HG03439 (cell line): ENCODE measurements at regions not wholly inside any gene's neighbourhood (a gene's known extent, or its start where the extent isn't known, plus 50 kb on each side); places are given as distances from the start of the nearest gene placed in this dataset.
"Not testable (repeated sequence)": the region's sequence is repeated elsewhere in the genome, so short reads cannot be mapped to it uniquely, and the experiment has no call there.

Source experiments
- ATAC-seq: cut with Tn5 transposase; IDR thresholded peaks from one replicate; pipeline ENCODE4 v1.9.1; 2021; ENCODE audit warnings: mild to moderate bottlenecking, moderate library complexity; ENCODE audit not compliant: unreplicated experiment

DNA sequence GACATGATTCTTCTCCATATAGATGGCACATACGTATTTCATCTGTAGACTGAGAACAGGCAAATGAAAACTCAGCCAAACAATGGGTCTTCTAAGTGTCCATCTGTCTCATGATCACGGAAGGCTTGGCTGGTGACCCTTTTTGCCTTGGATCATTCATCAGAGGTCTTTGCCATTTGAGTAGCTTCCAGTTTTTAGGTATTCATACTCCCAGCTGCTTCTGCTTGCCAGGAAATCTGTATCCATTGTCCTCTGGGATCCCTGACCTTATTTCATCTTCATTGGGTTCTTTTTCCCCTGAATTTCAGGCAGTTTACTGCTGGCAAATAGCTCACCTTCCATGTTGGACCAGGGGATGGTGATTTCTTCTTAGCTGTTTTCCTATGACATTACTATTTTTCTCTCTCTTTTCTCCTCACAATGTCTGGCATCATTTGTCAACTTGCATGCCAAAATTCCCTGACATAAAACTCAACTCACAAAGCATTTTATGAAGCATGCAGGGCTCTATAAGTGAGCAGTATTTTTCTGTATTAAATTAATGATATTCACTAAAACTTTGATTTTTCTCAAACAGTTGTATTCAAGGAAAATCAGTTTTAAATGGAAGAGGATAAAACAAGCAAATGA is 241.2 kb downstream of the DNAJB9 start:
- ATAC-seq, result no peak

DNA sequence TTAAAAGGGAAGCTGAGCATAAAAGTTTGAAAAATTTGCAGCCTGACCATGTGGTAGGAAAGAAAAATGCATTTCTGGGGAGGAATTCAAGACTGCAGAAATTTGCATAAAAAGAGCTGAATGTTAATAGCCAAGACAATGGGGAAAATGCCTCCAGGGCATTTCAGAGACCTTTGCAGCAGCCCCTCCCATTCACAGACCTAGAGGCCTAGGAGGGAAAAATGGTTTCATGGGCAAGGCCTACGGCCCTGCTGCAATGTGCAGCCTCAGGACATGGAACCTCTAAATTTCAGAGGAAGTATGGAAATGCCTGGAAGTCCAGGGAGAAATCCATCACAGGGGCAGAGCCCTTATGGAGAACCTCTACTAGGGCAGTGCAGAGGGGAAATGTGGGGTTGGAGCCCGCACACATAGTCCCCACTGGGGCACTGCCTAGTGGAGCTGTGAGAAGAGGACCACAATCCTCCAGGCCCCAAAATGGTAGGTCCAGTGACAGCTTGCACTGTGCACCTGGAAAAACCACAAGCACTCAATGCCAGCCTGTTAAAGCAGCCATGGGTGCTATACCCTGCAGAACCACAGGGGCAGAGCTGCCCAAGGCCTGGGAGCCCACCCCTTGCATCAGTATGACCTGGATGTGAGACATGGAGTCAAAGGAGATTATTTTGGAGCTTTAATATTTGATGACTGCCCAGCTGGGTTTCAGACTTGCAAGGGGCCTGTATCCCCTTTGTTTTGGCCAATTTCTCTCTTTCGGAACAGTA is 243.8 kb downstream of the DNAJB9 start:
- no peak for ATAC-seq

DNA sequence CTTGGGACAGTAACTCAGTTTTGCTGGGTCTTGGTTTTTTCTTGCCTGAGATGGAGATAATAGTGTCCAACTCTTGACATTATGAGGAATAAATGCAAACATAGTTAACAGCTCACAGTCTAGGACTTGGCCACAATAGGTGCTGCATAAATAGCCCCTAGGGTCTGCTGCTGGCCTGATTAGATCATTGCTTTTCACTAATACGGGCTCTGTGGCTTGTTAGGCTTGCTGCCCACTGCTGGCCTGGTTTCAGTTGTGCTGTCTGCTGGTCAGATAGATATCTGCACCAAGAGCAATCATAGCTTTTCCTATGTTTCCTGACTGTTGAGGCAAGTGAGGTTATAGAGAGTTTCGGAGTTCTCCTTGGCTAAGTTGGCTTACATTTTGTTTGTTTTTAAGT is 246.1 kb downstream of the DNAJB9 start:
- ATAC-seq, result no peak

DNA sequence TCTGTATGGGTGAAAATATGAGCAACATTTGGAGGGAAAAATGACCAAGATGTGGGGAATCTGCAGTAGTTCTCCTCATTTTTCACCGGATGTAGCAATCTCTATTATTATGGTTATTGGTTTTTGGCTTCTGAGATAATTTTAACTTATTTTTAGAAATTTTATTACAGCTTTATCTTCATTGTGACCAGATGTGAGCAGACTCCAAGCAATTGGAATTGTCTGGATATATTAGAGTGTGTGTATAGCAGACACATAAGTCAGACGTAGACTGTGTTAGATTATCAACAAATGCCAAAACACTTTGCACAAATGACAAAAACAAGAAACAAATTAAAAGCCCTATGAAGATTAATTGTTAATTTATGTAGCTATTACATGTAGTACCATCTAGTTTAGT is 249.1 kb downstream of the DNAJB9 start:
- ATAC-seq, result no peak

DNA sequence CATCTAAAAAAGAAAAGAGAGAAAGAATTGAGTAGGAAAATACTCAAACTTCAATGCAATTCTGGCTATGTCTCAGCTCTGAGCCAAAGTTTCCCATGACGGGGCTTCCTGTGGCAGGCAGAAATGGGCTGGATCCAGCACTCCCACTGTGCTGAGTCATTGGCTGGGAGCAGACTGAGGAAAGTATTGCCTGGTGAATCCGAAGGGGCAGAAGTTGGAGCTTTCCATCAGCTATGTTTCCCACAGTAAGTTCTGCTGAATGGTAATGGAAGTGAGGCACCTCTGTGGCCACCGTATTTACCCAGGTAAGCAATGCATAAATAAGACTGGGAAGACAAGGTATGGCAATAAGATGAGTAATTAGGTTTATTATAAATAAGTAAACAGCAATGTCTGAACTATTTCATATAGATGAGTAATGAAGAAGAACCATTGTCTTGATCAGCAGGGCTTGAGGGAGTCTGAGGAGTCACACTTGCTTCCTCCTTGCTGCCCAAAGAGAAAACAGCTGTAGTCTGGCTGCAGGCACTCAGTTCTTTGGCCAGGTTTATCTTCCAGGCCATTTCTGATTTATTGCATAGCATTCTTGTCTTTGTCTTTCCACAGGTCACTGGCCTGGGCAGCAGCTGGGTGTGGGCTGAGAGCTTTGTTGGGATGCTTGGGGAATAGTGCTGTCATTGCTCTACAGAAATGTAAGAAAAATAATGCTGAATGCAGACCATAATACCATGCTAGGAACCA is 255.3 kb downstream of the DNAJB9 start:
- ATAC-seq, result no peak

DNA sequence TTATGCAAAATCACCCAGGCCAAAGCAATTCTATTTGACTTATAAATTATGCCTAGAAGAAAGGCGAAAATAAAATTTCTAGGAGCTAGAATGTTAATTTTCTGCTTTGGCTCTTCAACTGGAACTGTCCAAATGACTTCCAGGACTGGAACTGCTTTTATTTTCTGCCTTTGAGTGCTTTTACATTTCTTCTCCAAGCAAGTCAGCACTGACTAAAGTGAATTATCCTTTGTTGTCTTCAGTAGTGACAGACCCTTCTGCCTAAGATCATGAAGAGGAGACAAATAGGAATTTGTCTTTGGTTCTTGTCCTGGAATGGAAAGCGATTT is 255.9 kb downstream of the DNAJB9 start:
- ATAC-seq, result no peak

DNA sequence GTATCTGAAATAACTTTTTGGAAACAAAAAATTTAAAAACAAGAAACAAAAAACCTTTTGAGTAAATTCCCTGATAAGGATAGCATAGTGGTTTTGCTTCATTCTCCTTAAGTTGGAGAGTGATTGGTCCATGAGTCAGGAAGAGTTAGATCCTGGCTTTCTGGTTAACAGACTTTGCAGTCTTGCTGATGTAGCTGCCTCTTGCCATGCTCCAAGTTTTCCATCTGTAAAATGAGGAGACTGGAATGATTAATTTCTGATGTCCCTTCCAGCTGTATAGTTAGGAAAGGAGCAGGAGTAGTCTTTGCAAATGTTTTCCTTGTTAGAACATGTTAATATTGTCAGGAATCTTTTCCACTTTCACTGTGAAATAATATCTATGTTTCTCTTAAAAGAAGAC is 266.6 kb downstream of the DNAJB9 start:
- no peak for ATAC-seq

DNA sequence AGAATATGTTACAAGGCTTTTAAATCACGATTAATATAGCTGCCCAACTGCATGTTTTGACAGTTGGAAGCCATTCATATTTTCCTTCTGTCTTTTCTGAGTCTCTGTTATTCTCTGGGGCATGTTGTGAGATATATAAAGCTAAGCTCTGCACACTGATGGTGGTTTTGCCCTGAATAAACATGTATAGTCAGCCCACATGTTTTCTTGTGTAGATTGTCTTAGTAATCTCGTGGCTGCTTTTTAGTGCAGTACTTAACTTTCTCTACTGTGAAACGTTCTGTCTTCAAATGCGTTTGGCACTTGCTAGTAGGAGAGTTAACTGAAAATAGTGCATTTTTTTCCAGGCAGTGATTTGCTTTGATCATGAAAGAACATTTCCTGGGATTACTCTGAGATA is 268.5 kb downstream of the DNAJB9 start:
- ATAC-seq, result no peak

DNA sequence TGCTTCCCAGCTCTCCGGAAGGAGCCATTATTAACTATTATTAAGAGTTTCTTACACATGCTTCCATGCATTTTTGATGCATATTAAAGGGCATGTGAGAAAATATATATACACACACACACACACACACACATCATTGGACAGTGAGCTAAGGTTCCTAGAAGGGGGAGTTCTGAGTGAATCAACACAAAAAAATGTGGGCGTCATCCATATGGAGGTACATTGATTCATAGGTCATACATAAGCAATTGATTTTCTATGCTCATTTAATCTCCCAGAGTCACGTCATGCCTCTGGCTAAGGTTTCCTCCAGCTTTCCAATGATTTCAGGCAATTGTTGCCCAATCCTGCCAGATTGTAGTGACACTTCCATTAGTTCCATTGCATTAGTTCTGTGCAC is 269.4 kb downstream of the DNAJB9 start:
- no peak for ATAC-seq

DNA sequence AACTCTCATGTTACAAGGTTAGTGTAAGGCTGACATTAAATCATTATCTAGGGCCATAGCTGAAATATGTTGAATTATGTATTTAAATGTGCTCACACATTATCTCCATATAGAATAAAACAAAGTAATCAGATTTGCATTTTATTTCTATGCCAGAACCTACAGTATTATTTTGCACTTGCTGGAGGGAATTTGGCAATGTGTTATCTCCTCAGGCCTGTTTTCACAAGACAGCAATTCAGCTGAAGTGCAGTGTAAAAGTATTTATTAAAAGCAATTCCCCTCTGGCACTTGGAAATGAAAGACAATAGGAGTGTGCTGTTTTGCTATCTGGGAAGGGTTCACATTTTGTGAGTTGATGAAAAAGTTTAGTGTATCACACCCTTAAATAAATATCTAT is 276.3 kb downstream of the DNAJB9 start:
- no peak for ATAC-seq

DNA sequence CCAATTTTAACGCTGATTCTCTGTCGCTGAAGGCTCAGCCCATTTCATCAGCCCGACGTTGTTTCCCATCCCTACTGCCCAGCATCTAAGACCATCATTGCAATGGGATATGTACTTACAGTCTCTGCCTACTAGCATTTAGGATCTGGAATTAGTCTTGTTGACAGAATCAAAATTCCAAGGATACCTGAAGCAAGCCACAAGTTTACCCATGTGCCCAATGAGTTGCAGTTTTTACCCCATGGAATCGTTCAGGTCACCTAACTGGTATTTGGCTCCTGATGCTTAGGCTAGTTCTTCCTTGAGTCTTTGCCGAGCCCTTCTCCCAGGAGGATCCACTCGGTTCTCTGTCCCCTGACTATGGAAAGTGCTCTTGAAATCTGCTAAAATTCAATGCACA is 276.8 kb downstream of the DNAJB9 start:
- ATAC-seq, result no peak

DNA sequence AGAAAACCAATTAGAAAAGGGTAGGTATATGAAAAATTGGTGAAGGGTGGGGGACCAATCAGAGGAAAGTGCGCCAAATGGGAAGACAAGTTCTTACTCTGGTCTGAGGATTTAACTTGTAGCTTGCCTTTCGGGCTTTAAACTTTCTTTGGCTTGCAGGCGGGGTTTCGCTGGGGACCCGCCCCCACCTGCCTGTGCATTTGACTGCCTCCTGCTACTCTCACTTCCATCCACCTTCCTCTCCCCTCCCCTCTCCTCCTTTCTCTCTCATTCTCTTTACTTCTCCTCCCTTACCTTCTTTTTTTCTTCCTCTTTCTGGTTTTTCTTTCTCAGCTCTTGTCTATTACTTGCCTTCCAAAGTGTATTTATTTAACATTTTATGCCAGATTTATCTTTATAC is 278.8 kb downstream of the DNAJB9 start:
- no peak for ATAC-seq

DNA sequence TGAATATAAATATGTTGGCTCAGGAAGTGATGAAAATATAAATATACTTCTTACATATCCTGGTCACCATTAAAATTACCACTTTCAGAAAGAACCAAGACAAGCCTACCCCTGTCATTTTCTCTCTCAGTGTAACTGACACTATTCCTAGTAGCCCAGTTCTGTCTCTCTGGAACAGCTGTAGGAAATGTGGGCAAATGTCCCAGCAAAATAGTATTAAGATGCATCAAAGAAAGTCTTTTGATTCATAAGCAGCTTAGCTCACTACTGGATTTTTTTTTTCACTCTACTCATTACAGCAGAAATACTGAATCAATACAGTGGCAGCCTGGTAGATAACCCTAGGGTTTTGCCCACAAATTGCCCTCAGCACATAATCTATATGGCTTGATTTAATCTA is 290.9 kb downstream of the DNAJB9 start:
- no peak for ATAC-seq

DNA sequence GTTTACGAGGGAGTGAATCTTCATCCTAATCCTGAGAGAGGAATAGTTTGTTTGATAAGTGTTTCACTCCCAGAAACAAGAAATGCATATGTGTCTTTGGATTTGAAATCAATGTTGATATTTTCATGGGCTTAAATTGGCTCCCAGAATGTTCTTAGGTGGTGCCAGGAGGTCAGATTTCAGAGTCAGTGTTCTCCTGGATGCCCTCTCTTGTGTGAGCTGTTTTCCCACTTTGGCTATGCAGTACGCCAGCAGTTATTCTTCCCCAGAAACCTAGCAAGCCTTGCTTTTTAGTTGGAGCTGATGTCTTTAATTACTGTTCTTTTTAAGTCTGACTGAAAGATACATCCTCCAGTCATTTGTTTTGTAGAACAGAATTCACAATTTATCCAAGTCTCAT is 291.4 kb downstream of the DNAJB9 start:
- no peak for ATAC-seq

DNA sequence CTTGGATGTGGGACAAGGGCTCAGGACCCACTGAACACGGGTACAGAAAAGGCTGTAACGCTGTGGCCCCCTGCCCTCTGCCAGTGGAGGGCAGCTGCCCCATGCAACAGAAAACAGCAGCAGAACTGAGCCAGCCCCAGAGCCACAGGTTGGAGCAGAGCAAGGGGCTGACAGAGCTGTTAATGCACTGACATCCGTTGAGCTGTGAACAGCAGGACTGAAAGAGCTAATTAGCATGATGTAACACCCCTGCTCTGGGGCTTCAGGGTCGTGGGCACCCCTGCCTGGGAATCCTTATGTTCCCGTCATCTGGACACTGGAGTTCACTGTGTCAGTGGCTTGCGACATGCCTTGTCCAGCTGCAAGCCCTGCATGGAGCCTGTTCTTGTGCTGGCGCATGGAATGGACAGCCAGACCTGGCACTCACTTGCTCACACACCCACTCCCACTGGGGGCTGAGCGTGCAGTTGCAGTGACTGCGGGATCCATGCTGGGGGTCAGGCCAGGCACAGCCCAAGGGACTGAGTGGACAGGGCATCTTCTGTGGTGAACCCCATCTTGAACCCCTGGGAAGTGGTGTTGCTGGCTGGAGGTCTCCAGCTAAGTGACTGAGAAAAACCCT is 293.7 kb downstream of the DNAJB9 start:
- no peak for ATAC-seq

DNA sequence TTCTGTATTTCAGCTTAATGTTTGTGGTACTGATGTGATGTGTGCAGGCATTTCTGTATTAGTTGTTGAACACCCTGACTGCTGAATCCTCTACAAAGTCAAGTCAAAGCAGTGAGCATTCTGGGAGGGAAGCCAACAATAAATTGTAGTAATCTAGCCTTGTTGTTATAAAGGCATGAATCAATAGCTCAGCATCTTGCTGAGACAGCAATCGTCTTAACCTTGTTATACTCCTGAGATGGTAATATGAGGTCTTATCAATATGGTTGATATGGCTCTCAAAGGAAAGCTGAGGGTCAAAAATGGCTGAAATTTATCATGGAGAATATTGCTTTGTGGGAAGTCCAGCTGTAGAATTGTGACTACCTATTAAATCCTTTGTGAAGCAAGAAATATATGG is 299.4 kb downstream of the DNAJB9 start:
- no peak for ATAC-seq

DNA sequence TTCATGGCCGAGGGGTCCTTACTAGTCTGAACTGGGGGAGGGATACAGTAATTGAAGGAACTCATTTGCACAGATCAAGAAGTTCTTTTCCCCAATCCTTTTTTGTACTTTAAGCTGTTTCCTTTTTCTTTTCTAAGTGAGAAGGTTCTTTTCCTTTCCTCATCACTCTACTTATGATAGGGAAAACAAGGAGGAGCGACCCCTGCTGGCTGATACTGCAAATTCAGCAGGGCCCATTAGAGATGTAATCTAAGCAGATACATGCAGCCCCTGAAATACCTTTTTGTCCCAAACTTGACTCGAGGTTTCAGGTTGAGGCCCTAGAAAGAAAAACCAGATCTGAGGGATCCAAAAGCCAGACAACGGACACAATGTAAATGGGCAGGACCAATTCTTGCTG is 305.5 kb downstream of the DNAJB9 start:
- ATAC-seq, result no peak

DNA sequence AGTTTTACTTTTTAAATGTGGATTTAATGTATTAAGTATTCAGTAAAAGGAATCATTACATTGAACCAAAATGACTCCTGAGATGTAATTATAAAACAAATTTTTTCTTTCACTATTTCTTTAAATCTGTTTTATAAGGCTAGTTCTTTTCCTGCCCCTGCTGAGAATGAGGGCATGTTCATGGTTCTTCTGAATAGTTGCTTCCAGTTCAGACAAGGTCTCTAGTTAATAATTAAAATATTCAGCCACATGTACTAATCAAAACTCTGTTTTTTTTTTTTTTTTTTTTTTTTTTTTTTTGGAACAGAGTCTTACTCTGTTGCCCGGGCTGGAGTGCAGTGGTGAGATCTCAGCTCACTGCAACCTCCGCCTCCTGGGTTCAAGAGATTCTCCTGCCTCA is 321.2 kb downstream of the DNAJB9 start:
- ATAC-seq, result no peak

DNA sequence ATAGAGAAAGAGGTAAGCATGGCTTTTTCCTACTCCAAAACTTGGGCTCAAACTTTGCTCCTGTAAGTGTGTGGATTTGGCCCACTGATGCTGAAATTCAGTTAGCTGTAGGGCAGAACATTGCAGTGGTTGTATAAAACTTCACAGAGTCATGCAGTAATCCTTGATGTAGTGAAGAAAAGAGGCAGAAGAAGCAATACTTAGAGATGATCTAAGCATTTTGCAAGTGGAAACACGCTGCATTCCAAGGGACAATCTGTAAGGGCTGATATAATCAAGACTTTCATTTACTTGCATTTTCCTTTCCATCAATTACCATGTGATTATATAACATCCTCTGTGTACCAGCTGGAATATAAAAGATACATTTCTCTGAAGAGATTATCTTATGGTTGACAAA is 338.8 kb downstream of the DNAJB9 start:
- no peak for ATAC-seq

DNA sequence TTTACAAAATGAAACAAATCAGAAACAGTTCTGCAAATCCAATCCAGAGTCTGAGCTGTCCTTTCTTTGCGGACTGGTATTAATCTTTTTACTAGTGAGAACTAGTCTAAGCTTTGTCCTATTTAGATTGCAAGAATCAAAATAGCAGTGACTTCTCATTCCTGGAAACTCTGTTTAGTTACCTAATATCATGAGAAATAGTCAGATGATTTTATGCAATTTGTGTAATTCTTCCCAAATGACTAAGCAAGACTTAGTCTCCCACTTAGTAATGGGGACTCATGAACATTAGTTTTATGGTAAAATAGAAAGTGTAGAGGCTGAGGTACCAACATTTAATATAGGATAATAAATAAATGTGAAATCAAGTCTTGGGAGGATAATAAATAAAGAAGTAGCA is 341.3 kb downstream of the DNAJB9 start:
- no peak for ATAC-seq

DNA sequence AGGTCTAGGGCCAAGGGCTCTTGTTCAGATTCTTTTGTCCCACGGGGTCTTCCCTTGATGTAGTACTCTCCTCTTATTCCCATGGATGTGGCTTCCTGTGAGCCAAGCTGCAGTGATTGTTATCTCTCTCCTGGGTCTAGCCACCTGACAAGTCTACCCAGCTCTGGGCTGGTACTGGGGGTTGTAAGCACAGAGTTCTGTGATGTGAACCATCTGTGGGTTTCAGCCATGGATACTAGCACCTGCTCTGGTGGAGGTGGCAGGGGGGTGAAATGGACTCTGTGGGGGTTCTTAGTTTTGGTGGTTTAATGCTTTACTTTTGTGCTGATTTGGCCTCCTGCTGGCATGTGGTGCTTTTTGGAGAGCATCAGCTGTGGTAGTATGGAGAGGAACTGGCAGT is 350.8 kb downstream of the DNAJB9 start:
- no peak for ATAC-seq

DNA sequence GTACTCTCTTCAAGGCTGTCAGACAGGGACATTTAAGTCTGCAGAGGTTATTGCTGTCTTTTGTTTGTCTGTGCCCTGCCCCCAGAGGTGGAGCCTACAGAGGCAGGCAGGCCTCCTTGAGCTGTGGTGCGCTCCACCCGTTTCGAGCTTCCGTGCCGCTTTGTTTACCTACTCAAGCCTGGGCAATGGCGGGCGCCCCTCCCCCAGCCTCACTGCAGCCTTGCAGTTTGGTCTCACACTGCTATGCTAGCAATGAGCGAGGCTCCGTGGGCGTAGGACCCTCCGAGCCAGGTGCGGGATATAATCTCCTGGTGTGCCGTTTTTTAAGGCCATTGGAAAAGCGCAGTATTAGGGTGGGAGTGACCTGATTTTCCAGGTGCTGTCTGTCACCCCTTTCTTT is 373.4 kb downstream of the DNAJB9 start:
- ATAC-seq, result not testable (repeated sequence)
